ENCODE measurements at regions not wholly inside any gene's neighbourhood (a gene's known extent, or its start where the extent isn't known, plus 50 kb on each side); places are given as distances from the start of the nearest gene placed in this dataset.

GRCh38 chr13:72651144-72651543 is 76.3 kb downstream of the MZT1 start:
- no peak for TF ChIP-seq POLR2A (IDR thresholded peaks at IDR 0.05; ENCODE audit: low read depth, low read length)
- no peak for TF ChIP-seq POLR2AphosphoS5 (IDR thresholded peaks at IDR 0.05; ENCODE audit: low read depth, low read length)
